Prostate gland (tissue), 2 donors: ENCODE measurements at regions not wholly inside any gene's neighbourhood (a gene's known extent, or its start where the extent isn't known, plus 50 kb on each side); places are given as distances from the start of the nearest gene placed in this dataset.

Source experiments
- CTCF ChIP-seq, 4 experiments: fragments of 200-600 bp in 2 of 4; fragments of 450-650 bp in 2 of 4; sonication (generic) in 2 of 4; IDR thresholded peaks; 1 replicate in 3 of 4; 2 replicates in 1 of 4; pipeline ENCODE4 v1.5.1; 2016 to 2019; ENCODE audit warnings: antibody characterized with exemption in 4 of 4, mild to moderate bottlenecking in 2 of 4, moderate library complexity in 2 of 4
- POLR2AphosphoS5 ChIP-seq: sonication (generic); formaldehyde crosslinking; IDR thresholded peaks from one replicate; pipeline ENCODE4 v1.6.1; 2017; ENCODE audit warnings: antibody characterized with exemption

- TF ChIP-seq CTCF (IDR thresholded peaks at IDR 0.05) = no peak
- TF ChIP-seq POLR2AphosphoS5 = no peak
Measured at GRCh38 chr7:131115340-131115739, 212.3 kb upstream of the MKLN1 start.
